Neural crest cell (in vitro differentiated cells): ENCODE measurements at regions not wholly inside any gene's neighbourhood (a gene's known extent, or its start where the extent isn't known, plus 50 kb on each side); places are given as distances from the start of the nearest gene placed in this dataset.

ENCODE experiments used
- DNase-seq: peaks from one replicate; pipeline ENCODE4 v3.0.0; 2021; ENCODE audit warnings: low read depth, mixed read lengths, low spot score
- H3K27ac Mint-ChIP-seq: one replicate; pipeline ENCODE4 v1.8.0; 2021; ENCODE audit warnings: mild to moderate bottlenecking, mixed read lengths; ENCODE audit not compliant: unreplicated experiment
- H3K27me3 Mint-ChIP-seq: 2 replicates; pipeline ENCODE4 v1.8.0; 2021; ENCODE audit warnings: low read depth, mild to moderate bottlenecking, mixed read lengths
- H3K36me3 Mint-ChIP-seq: 2 replicates; pipeline ENCODE4 v1.8.0; 2021; ENCODE audit warnings: low read depth, mild to moderate bottlenecking, mixed read lengths
- H3K4me1 Mint-ChIP-seq: 2 replicates; pipeline ENCODE4 v1.8.0; 2021; ENCODE audit warnings: mixed read lengths
- H3K4me3 Mint-ChIP-seq: one replicate; pipeline ENCODE4 v1.8.0; 2021; ENCODE audit warnings: mild to moderate bottlenecking, mixed read lengths
- H3K9me3 Mint-ChIP-seq: 2 replicates; pipeline ENCODE4 v1.8.0; 2021; ENCODE audit warnings: mixed read lengths
- CTCF ChIP-seq: fragments of 200-600 bp; sonication (generic); conservative IDR thresholded peaks from 2 replicates; pipeline ENCODE4 v1.5.0; 2021; ENCODE audit warnings: antibody characterized with exemption, mild to moderate bottlenecking

- Mint-ChIP-seq H3K4me3 (no peak overlapping the region), H3K27ac (no peak overlapping the region), H3K4me1 (peaks cover 14% of the 10 kb centered on the region), H3K36me3 (no peaks in the 10 kb centered on the region), H3K27me3 (no peaks in the 10 kb centered on the region), H3K9me3 (no peaks in the 10 kb centered on the region)
- TF ChIP-seq CTCF: no peak
- no peak for DNase-seq
Observed at GRCh38 chr2:177332992-177333388, 59.6 kb upstream of the AGPS start.

GRCh38 chr2:177334940-177335543, 57.5 kb upstream of the AGPS start:
- peaks cover 14% of the 10 kb centered on the region for H3K4me1 Mint-ChIP-seq
- H3K9me3 Mint-ChIP-seq: no peaks in the 10 kb centered on the region
- no peaks in the 10 kb centered on the region for H3K36me3 Mint-ChIP-seq
- no peak overlapping the region for H3K4me3 Mint-ChIP-seq
- H3K27ac Mint-ChIP-seq: no peak overlapping the region
- peak; percentile 7 for DNase-seq
- TF ChIP-seq CTCF: peak; percentile 97
- H3K27me3 Mint-ChIP-seq: no peaks in the 10 kb centered on the region

- no peak for DNase-seq
- H3K27me3 Mint-ChIP-seq: no peaks in the 10 kb centered on the region
- no peaks in the 10 kb centered on the region for H3K36me3 Mint-ChIP-seq
- no peak overlapping the region for H3K4me3 Mint-ChIP-seq
- peak overlapping the region; percentile 46 for H3K27ac Mint-ChIP-seq
- no peaks in the 10 kb centered on the region for H3K9me3 Mint-ChIP-seq
- no peak for TF ChIP-seq CTCF
- H3K4me1 Mint-ChIP-seq: peaks cover 14% of the 10 kb centered on the region
Observed at GRCh38 chr2:177335917-177336450, 56.6 kb upstream of the AGPS start.

- Mint-ChIP-seq H3K36me3 (no peaks in the 10 kb centered on the region), H3K9me3 (no peaks in the 10 kb centered on the region), H3K27ac (no peak overlapping the region), H3K4me1 (no peaks in the 10 kb centered on the region), H3K4me3 (no peak overlapping the region), H3K27me3 (no peaks in the 10 kb centered on the region)
- no peak for DNase-seq
- TF ChIP-seq CTCF: no peak
Observed at GRCh38 chr2:177338177-177338721, 54.3 kb upstream of the AGPS start.

- Mint-ChIP-seq H3K36me3 (no peaks in the 10 kb centered on the region), H3K27ac (no peak overlapping the region), H3K27me3 (no peaks in the 10 kb centered on the region), H3K4me1 (no peaks in the 10 kb centered on the region), H3K9me3 (no peaks in the 10 kb centered on the region), H3K4me3 (no peak overlapping the region)
- TF ChIP-seq CTCF: no peak
- no peak for DNase-seq
Observed at GRCh38 chr2:177340158-177340557, 52.4 kb upstream of the AGPS start.
